AG20443 (cell line): ENCODE measurements at regions not wholly inside any gene's neighbourhood (a gene's known extent, or its start where the extent isn't known, plus 50 kb on each side); places are given as distances from the start of the nearest gene placed in this dataset.

Experiments used
- DNase-seq: peaks from one replicate; pipeline ENCODE4 v3.0.0; 2012; ENCODE audit warnings: low spot score, mixed read lengths

DNA sequence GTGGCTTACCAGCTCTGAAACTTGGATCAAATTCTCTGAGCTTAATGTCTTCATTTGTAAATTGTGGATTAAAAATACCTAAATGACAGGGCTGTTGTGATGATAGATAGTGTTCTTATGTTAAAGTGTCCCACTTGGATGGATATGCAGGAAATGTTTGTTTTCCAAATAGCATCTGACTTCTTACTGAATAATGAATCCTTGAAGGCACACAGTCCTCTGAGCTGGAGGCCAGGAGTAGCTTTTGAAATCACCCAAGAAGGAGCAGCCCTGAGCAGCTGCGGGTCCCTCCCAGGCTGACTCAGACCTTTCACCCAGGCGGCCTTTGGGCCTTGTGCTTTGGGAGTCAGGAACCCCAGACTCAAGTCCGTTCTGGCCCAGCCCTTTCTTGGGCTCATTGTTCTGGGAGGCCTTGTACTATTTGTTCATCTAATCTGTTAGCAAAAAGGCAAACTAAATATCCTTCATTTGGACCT is 173.0 kb upstream of the GATA6 start:
- DNase-seq: no peak

DNA sequence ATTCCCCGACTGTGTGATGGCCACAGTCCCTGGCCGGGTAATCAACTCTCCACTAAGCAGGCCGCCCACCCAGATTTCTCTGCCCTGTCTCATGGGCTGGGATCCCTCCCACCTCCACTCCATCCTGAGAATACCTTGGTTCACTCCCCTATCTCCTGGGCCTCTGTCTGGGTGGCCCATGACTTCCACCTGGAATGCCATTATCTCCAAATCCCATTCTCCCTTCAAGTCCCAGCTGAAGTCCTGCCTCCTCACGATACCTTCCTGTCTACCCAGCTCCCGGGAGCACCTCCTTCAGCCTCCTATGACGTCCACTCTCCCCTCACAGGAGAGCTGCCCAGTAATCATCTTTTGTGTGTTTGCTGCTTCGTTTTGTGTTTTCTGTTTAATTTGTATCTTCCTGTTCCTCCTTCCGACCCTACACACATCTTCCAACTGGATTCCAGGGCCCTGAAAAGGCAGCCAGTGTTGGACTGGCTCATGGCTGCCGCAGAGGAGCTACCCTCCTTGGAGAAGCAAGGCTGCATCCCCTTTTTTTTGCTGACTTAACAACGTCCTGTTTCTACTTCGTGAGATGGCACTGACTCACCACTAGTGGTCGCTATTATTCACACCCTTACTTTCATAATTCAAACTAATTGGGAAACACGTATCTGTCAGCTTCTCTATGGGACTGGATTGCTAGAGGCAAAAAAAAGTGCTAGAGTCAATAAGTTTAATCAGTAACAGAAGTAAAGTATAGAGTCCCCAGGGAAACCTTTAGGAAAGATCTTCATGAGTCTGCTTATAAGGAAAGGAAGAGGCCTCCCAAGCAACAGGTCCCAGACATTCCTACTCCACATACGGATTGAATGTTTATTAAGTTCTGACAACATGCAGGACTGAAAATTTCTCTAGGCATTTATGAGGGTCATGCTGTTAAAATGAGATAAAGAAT is 171.9 kb upstream of the GATA6 start:
- DNase-seq: peak; percentile 71

DNA sequence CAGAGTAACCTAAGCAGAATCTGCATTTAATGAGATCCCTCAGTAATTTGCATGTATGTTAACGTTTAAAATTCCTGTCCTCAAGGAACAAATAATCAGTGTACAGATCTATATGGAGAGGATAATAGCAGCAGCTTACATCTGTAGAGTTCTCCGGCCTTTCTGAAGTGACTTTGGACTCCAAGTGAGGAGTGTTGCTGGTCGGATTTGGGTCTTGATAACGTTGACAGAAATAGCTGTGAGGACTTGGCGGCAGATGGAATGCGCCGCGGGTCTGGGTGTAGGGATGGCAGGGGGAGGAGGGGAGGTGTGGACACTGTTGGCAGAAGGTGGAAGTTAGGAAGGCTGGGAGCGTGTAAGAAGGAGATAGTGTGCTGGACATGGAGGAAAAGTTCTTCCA is 170.9 kb upstream of the GATA6 start:
- no peak for DNase-seq

DNA sequence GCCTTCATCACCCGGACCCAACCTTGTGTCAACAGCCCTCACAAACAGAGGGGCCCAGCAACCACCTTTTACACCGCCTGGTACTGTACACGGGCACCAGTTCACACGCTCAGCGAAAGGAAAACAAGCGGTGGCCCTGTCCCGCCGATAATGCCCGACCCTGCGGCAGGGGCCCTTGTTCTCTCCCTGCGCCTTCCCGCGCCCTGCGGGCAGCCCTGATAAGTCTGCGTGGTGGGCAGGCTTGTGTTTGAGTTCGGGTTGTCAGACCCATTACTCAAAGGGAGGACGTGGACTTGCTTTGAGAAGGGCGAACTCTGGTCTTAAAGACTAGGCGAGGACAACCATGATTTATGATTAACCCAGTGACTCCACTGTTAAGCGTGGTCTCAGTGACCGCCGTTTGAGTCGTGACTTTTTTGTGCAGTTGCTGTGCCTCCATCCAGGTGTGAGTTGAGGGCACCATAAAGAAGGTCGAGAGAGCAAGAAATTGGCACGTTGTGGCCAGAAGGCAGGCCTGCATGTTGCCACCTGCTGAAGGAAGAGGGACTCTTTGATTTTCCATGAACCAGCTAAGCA is 167.4 kb upstream of the GATA6 start:
- no peak for DNase-seq

DNA sequence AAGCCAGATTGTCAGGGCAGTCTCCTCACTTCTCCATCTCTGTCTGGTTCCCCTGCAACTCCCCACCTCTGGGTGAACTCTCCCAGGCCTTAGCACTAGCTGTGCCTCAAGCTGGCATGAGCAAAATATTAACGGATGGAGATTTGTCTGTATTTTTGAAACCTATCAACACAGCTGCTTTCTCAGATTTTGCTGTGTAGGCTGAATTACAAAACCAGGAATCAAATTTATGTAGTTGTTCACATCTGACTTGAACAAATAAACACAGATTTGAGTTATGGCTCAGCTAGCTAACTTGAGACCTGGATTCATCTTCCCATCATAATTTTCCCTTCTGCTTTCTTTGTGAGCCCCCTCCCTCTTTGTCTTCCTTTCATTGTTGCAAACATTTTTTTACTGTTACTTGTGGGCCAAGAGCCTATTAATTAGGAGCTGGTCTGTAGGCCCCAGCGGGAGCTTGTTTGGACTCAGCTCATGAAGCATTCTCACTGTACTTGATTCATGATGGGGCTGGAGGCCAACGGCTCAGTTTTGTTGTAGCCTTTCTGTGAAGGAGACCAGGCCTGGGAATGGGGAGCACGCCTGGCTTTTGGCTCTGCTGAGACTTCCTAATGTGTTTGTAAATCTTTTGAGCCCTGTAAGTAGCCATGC is 164.1 kb upstream of the GATA6 start:
- DNase-seq: peak; percentile 40

DNA sequence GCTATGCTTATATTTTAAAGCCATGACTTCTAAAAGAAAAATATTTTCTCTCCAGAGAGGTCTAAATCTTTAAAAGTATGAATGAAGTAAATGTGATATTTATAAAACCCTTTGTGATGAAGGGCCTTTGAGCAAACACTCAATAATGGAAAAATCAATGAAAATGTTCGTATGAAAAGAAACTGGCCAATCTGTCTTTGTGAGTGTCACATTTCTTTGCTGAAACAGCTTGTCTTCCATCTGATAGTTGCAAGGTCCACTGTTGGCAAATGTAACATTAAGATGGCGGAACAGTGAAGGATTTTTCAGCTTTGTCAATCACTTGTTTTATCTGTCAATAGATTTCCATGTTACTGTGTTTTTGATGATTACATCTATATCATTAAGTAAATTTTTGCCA is 162.9 kb upstream of the GATA6 start:
- DNase-seq: no peak

DNA sequence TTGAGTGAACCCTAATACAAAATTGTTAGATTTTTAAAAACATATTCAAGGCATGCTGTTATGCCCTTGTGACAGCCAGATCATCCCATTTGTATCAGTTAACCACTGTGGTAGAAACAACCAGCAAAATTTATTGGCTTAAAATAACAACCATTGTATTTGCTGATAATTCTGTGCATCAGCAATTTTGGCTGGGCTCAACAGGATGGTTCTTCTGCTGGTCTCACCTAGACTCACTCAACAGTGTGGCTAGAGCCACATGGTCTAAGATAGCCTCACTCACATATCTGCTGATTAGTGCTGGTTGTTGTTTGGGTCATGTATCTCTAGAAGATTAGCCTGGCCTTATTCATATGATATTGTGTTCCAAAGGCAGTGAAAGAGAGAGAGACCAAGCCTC is 160.1 kb upstream of the GATA6 start:
- DNase-seq: no peak

DNA sequence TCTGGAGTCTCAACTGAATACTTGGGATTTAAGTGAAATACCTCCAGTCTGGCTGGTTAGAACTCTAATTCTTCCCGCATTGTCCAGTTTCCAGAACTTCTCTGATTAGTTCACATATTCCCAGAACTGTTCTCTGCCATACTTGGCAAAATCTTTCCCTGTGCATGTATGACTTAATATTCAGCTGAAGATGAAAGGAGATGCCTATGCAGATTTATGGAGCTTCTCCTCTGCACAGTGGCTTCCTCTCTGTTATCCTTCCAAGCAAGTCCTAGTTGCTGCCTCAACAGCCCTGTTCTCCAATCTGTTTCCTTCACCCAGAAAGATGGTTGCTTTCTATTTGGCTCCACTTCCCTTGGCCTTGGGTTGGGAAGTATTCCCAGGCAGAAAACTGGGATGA is 155.4 kb upstream of the GATA6 start:
- no peak for DNase-seq

DNA sequence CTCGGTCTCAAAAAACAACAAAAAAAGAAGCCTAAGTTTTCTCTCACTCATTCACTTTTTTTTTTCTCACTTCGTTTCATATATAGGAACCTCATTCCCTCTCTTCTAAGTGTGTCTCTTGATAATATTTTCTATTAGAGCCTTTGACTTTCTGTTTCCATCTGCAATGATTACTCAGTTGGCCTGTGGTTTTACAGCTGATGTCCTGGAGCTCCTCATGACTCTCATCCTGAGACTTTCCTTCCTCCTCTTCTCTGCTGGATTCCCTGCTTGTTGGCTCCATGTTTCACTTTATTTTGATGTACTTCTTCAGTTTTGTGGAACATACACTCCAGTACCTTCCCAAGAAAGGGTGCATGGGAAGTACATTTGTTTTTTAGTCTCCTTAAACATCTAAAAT is 154.2 kb upstream of the GATA6 start:
- peak; percentile 36 for DNase-seq

DNA sequence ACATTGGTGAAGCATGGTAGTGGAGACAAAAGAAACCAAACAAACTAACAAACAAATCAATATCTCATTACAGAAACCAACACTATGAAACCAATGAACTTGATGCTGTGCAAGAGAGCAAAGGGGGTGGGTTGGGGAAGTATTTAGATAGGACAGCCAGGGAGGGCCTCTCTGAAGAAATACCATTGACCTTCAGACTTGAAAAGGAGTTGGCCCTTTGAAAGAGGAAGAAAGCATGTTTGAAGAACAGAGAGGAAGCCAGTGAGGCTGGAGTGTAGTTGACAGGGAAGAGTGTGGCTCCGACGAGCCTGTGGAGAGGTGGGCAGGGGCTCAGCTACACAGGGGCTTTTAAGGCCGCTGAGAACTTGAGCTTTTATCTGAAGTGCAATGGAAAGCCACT is 151.0 kb upstream of the GATA6 start:
- no peak for DNase-seq

DNA sequence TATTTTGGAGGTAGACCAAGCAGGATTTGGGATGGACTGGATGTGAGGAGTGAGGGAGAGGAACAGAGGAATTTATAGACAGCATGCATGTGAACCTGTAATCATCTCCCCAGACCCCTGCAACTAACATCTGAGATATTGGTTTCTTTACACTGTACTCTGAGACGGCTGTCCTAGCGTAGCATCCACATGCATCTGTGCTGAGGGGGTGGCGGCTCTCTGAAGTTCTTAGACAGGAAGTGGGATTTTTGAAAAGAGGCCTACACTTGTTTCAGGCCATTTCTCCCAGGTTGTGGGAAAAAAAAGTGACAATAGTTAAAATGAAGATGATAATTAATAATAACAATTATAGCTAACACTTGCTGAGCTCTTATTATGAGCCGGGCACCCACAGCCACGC is 150.2 kb upstream of the GATA6 start:
- DNase-seq: no peak

DNA sequence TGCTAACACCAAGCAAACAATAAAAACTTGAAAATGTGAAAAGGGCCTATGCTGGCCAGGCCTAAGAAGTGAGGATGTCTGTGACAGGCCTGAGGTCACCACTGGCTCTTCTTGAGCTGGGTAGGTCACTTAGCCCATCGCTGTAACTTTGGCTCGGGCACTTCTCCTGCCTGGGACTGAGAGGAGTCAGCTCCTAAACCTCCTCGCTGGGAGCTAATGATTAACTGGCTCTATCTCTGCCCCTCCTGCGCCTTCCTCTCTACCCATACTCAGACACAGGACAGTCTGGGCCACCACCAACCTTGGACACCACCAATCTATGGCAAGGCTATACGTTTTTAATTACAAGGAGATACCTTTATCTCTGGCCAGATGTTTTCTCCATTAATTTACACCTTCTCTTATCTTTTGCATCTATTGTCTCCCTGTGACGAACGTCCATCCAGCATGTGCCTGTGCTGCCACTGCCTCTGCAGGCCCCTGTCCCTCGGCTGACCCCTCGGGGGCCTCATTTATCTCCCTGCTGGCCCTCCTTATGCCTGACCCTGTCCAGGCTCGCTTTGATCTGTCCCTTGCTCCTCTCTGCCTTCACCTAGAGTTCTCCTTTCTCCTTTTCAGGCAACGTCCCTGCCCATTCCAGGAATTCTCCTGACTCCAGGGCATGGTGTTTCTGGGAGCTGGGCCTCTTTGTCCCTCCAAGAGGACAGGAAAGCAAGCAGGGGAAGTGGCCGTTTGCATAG is 149.1 kb upstream of the GATA6 start:
- DNase-seq: no peak

DNA sequence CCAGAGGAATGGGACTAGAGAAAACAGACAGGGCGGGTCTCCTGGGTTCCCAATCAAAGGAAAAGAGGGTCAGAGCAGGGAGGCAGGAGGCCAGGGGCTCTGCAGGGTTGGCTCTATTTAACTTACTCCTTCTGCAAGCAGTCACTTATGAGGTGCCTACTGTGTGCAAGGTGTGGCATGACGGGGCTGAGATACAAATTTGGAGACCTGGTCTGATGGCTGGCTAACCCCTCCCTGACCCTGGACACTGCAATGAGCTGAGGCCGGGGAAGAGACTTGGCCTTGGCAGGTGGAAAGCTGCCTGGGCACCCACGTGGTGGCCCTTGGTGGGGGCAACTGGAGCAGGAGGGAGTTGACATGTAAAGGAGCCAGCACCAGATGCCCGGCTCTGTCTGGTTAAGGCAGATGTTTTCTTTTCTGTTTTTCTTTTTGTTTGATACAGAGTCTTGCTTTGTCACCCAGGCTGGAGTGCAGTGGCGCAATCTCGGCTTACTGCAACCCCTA is 148.5 kb upstream of the GATA6 start:
- no peak for DNase-seq

DNA sequence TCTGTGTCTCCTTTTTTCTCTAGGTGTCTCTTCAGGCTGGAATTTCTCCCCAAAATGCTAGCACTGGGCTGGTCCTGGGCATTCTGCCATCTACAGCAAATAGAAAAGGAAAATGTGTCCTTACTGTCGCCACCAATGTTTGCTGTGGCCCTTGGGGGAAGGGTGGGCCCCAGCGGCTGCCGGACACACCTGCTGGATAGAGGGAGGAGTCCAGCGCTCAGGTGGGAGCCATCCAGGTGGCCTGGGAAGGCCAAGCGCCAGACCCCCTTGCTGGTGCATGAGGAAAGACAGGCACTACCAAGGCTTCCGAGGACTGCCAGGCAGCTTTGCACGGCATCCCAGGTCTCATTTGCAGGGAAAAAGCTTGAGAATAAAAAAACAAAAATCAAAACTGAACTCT is 147.7 kb upstream of the GATA6 start:
- DNase-seq: no peak

DNA sequence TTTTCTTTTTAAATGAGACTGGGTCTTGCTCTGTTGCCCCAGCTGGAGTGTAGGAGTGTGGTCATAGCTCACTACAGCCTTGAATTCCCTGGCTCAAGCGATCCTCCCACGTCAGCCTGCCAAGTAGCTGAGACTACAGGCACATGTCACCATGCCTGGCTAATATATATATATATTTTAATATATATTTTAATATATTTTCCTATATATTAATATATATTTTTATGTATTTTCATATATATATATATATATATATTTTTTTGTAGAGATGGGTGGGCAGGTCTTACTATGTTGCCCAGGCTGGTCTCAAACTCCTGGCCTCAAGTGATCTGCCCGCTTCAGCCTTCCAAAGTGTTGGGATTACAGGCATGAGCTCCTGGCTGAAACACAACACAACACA is 144.5 kb upstream of the GATA6 start:
- DNase-seq: no peak

DNA sequence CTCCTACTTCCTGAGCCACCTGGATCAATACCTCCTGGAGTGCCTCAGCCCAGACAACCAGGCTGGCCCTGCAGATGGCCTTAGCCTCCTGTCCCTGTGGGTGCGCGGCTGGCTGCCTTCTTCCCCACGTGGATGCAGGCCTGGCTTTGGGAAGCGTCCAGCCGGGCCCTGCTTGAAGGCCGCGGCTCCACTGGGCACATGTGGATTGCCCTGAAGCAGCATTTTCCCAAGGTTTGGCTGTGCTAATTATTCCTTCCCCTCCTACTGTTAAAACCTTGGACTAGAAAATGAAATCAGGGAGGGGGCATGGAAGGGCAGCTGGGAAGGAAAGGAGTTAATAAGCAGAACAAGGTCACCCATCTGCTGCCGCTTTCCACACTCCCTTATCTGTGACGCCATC is 143.0 kb upstream of the GATA6 start:
- DNase-seq: no peak

DNA sequence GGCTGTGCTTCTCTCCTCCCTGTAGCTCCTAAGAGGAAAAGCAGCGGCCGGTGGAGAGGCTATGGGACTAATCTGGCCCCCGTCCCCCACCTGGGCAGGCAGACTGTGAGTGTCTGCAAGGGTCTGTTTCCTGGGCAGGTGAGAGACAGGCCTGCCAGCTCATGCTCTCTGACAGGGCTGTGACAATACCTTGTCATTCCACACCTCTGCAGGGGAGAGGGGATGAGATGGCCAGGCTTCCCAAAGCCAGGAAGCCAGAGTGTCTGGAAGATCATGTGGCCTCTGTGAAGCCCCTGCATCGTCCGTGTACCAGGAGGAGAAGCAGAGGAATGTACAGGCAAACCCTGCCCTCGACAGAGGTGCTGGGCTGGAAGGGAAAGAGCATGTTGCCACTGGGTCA is 142.5 kb upstream of the GATA6 start:
- no peak for DNase-seq

DNA sequence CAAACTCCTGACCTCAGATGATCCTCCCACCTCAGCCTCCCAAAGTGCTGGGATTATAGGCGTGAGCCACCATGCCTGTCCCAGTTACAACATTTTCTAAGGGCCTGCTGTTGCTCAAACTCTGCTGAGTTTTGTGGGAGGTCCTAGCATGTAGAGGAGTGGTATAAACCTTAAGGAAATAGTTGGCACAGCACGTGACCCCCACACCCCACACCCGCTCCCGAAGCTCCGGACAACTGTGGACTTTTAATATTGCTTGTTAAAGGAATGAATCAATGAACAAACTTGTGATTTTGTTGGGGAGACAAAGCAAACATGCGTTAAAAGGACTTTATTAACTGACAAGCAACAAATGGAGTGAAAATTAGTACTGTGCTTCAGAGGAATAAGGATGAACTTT is 137.8 kb upstream of the GATA6 start:
- no peak for DNase-seq

DNA sequence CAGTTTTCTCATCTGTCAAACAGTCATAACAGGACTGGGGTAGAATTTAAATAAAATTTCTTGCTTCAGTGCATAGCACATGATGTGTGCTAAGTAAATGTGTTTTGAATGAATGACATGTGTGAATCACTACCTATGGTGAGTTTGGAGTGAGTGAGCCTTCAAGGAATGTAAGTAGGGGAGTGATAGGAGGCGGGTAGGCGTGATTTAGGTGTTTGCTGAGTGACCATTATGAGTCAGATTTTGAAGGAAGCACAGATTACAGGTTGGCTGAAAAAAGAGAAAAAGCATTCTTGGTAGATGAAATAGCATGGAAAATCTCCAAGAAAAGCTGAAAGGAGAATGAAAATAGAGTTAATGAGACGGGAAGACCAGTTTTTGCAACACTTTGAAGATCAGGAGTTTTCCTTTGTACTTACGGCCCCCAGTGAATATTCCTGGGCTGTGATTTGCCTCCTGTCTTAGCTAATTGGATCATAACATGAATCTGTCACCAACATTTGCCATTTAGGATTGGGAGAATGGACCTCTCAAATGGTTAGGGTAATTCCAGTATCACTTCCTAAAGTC is 136.9 kb upstream of the GATA6 start:
- peak; percentile 77 for DNase-seq

DNA sequence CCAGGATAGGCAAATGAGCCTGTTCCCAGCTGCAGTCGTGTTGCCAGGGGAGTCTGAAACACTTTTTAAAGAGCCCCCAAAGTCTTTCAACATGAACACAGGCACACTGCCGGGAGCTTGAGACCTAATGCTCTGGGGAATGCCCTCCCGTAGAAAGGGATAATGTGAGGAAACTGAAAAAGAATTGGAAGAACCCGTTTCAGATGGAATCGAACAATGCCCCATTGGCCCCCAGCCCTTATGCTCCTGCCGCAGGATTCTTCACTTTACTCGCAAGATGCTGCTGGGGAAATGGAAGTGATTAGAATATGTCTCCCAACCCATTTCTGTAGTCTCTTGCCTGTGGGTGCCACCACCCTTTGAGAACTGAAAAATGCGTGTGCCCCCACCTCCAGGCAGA is 136.3 kb upstream of the GATA6 start:
- no peak for DNase-seq

DNA sequence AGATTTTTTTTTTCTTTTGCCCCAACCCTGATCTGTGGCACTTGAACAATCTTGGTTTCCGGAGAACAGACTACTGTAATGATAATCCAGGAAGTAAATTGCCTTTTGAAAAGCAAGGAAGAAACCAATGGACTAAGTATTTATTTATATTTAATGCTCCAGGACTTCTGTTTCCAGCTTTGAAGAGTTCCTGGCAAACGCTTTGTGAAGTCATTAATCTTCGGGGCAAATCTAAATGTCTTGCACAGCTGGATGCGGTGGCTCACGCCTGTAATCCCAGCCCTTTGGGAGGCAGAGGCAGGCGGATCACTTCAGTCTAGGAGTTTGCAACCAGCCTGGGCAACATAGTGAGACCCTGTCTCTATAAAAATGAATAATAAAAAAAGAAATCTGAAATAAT is 135.1 kb upstream of the GATA6 start:
- no peak for DNase-seq

DNA sequence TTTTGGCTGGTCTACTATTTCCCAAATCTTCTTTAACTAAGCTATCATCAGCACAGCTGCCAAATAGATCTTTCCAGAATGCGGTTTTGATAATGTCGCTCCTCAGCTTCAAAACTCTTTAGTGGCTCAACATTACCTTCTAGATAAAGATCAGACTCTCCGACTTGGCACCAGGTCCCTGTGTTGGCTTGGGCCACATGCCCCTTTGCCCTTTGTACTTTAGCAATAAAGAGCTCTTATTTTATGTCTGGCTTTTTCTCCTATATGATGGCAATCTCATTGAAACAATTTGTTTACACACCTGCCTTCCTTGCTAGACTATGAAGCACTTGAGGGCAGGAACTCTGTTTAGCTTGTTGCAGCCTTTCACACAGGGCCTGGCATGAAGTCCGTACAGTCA is 128.9 kb upstream of the GATA6 start:
- no peak for DNase-seq
